Kidney epithelial cell (primary cell): ENCODE measurements at regions not wholly inside any gene's neighbourhood (a gene's known extent, or its start where the extent isn't known, plus 50 kb on each side); places are given as distances from the start of the nearest gene placed in this dataset.

Experiments used
- DNase-seq: peaks from one replicate; pipeline ENCODE4 v3.0.0-alpha.2; 2010; ENCODE audit warnings: low read depth
- H3K27me3 ChIP-seq: 2 replicates; pipeline ENCODE4 v1.6.0; 2011; ENCODE audit warnings: low read length; ENCODE audit not compliant: control insufficient read depth, insufficient read depth
- H3K36me3 ChIP-seq: 2 replicates; pipeline ENCODE4 v1.5.1; 2011; ENCODE audit warnings: low read length; ENCODE audit not compliant: control insufficient read depth, insufficient read depth
- H3K4me3 ChIP-seq: 2 replicates; pipeline ENCODE4 v1.5.1; 2011; ENCODE audit warnings: low read depth, mild to moderate bottlenecking, control low read depth, low read length
- TF ChIP-seq, protein P1 (sequence below): IDR thresholded peaks from 2 replicates; pipeline ENCODE4 v1.5.1; 2011; ENCODE audit warnings: mild to moderate bottlenecking, moderate library complexity, low read length, control low read depth, inconsistent platforms; ENCODE audit not compliant: insufficient read depth, poor library complexity, severe bottlenecking

DNA sequence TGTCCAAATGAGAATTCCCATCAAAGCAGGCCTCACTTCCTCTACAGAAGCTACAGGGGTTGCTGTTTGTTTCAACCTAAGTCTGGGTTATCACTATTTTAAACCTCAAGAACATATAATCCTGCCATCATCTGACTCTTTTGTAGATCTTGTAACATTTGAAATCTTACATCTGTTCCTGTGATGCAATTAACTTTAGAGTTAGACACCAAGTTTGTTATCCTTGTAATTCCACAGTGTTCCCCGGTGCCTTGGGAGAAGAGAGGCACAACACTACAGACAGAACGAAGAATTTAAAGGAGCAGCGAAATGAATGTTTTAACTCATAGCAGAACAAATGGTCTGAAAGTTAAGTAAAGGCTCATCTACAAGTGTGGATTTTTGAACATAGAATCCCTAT lies 116.1 kb downstream of the UCHL5 start:
- DNase-seq = no peak
- H3K27me3 ChIP-seq = no peaks in the 10 kb centered on the region
- TF ChIP-seq, protein P1, sequence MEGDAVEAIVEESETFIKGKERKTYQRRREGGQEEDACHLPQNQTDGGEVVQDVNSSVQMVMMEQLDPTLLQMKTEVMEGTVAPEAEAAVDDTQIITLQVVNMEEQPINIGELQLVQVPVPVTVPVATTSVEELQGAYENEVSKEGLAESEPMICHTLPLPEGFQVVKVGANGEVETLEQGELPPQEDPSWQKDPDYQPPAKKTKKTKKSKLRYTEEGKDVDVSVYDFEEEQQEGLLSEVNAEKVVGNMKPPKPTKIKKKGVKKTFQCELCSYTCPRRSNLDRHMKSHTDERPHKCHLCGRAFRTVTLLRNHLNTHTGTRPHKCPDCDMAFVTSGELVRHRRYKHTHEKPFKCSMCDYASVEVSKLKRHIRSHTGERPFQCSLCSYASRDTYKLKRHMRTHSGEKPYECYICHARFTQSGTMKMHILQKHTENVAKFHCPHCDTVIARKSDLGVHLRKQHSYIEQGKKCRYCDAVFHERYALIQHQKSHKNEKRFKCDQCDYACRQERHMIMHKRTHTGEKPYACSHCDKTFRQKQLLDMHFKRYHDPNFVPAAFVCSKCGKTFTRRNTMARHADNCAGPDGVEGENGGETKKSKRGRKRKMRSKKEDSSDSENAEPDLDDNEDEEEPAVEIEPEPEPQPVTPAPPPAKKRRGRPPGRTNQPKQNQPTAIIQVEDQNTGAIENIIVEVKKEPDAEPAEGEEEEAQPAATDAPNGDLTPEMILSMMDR = no peak

GRCh38 chr1:192943522-192943921 lies 115.6 kb downstream of the UCHL5 start:
- Histone ChIP-seq H3K27me3 (no peaks in the 10 kb centered on the region), H3K36me3 (no peaks in the 10 kb centered on the region), H3K4me3 (no peak overlapping the region)
- DNase-seq = no peak
- TF ChIP-seq, protein P1 = no peak

More for the DNA sequence above, 116.1 kb downstream of the UCHL5 start:
- Histone ChIP-seq H3K4me3 (no peak overlapping the region), H3K36me3 (no peaks in the 10 kb centered on the region)

GRCh38 chr1:192945390-192946130 lies 113.6 kb downstream of the UCHL5 start:
- TF ChIP-seq, protein P1 = no peak
- Histone ChIP-seq H3K4me3 (no peak overlapping the region), H3K27me3 (no peaks in the 10 kb centered on the region), H3K36me3 (no peaks in the 10 kb centered on the region)
- no peak for DNase-seq

DNA sequence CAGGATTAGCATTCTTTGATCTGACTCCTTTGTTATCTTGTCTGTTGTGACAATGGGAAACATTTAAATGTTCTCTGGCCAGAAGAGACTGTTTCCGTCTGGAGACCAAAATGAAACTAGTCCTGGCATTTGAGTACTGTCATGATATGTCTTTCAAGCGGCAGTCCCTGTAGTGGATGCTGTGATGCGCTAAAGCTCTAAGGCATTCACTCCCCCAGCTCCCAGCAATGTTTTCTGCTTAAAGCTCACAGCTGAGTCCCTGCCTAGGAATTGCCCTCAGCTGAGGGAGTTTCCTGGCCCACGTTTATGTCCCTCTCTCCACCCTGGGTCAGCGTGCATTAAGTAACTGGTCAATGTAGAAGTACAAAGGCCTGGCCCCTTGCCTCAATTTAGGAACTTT lies 109.4 kb downstream of the UCHL5 start:
- Histone ChIP-seq H3K27me3 (no peaks in the 10 kb centered on the region), H3K4me3 (no peak overlapping the region), H3K36me3 (no peaks in the 10 kb centered on the region)
- DNase-seq = no peak
- TF ChIP-seq, protein P1 = no peak

GRCh38 chr1:192950926-192951325 lies 108.2 kb downstream of the UCHL5 start:
- DNase-seq = no peak
- Histone ChIP-seq H3K27me3 (no peaks in the 10 kb centered on the region), H3K36me3 (no peaks in the 10 kb centered on the region), H3K4me3 (no peak overlapping the region)
- TF ChIP-seq, protein P1 = no peak
